HG03571 (cell line): ENCODE measurements at regions not wholly inside any gene's neighbourhood (a gene's known extent, or its start where the extent isn't known, plus 50 kb on each side); places are given as distances from the start of the nearest gene placed in this dataset.

Experiments
- ATAC-seq: cut with Tn5 transposase; IDR thresholded peaks from one replicate; pipeline ENCODE4 v1.9.1; 2021; ENCODE audit not compliant: unreplicated experiment

GRCh38 chr4:108236264-108236663, 67.5 kb upstream of the LEF1 start:
- no peak for ATAC-seq

- no peak for ATAC-seq
These were observed 59.2 kb upstream of the LEF1 start for GRCh38 chr4:108227923-108228322.

- no peak for ATAC-seq
These were observed 55.9 kb upstream of the LEF1 start for GRCh38 chr4:108224611-108225053.

- ATAC-seq = no peak
These were observed 54.6 kb upstream of the LEF1 start for GRCh38 chr4:108223313-108223712.

GRCh38 chr4:108219998-108220397, 51.3 kb upstream of the LEF1 start:
- ATAC-seq = no peak
